ENCODE measurements at regions not wholly inside any gene's neighbourhood (a gene's known extent, or its start where the extent isn't known, plus 50 kb on each side); places are given as distances from the start of the nearest gene placed in this dataset.
A peak's percentile ranks its signal among the peaks of the same experiment; 100 is the strongest.

GRCh38 chr7:40977533-40977932, 725.4 kb downstream of the INHBA start:
- DNase-seq: no peak

GRCh38 chr7:40972426-40972825, 730.5 kb downstream of the INHBA start:
- no peak for DNase-seq

- DNase-seq: no peak
Measured at GRCh38 chr7:40969641-40970040, 733.2 kb downstream of the INHBA start.

- no peak for DNase-seq
Measured at GRCh38 chr7:40966693-40967092, 736.2 kb downstream of the INHBA start.

- DNase-seq: no peak
Measured at GRCh38 chr7:40965774-40966173, 737.1 kb downstream of the INHBA start.

GRCh38 chr7:40965016-40965415, 737.9 kb downstream of the INHBA start:
- no peak for DNase-seq

GRCh38 chr7:40964610-40965009, 738.3 kb downstream of the INHBA start:
- no peak for DNase-seq

- DNase-seq: no peak
Measured at GRCh38 chr7:40959955-40960354, 742.9 kb downstream of the INHBA start.

GRCh38 chr7:40948239-40948638, 754.7 kb downstream of the INHBA start:
- no peak for DNase-seq

GRCh38 chr7:40947566-40947965, 755.3 kb downstream of the INHBA start:
- no peak for DNase-seq

- DNase-seq: no peak
Measured at GRCh38 chr7:40946549-40946948, 756.3 kb downstream of the INHBA start.

- DNase-seq: no peak
Measured at GRCh38 chr7:40945788-40946187, 757.1 kb downstream of the INHBA start.

GRCh38 chr7:40944981-40945585, 757.8 kb downstream of the INHBA start:
- no peak for DNase-seq

- DNase-seq: peak; percentile 6
Measured at GRCh38 chr7:40937879-40938278, 765.0 kb downstream of the INHBA start.

- no peak for DNase-seq
Measured at GRCh38 chr7:40935435-40935834, 767.5 kb downstream of the INHBA start.

GRCh38 chr7:40923626-40924025, 779.3 kb downstream of the INHBA start:
- DNase-seq: no peak

- DNase-seq: no peak
Measured at GRCh38 chr7:40922316-40922670, 780.6 kb downstream of the INHBA start.

GRCh38 chr7:40921589-40922315, 781.1 kb downstream of the INHBA start:
- DNase-seq: no peak

- DNase-seq: no peak
Measured at GRCh38 chr7:40918701-40919271, 784.0 kb downstream of the SUGCT start.

GRCh38 chr7:40916813-40917212, 782.0 kb downstream of the SUGCT start:
- DNase-seq: no peak

GRCh38 chr7:40915071-40915470, 780.3 kb downstream of the SUGCT start:
- no peak for DNase-seq
